Prostate gland (tissue), 2 donors: ENCODE measurements at regions not wholly inside any gene's neighbourhood (a gene's known extent, or its start where the extent isn't known, plus 50 kb on each side); places are given as distances from the start of the nearest gene placed in this dataset.

Experiments used
- DNase-seq: peaks from one replicate; pipeline ENCODE4 v3.0.0-alpha.2; 2019; ENCODE audit warnings: low spot score
- H3K27ac ChIP-seq, 2 donors: fragments of 200-600 bp; sonication (generic); 2 replicates each; pipeline ENCODE4 v1.5.1; 2017 to 2019
- H3K27me3 ChIP-seq: fragments of 200-600 bp; sonication (generic); replicated peaks from 2 replicates; pipeline ENCODE4 v1.5.1; 2019; ENCODE audit not compliant: insufficient read depth
- H3K36me3 ChIP-seq, 2 donors: fragments of 200-600 bp; sonication (generic); 1 replicate in 1 of 2; 2 replicates in 1 of 2; pipeline versions ENCODE4 v1.5.1 to v1.8.1; 2017 to 2019
- H3K4me1 ChIP-seq: fragments of 200-600 bp; sonication (generic); replicated peaks from 2 replicates; pipeline ENCODE4 v1.5.1; 2019
- H3K4me3 ChIP-seq, 2 donors: fragments of 200-600 bp; sonication (generic); 2 replicates each; pipeline ENCODE4 v1.5.1; 2017 to 2019
- H3K9me3 ChIP-seq: fragments of 200-600 bp; sonication (generic); 2 replicates; pipeline ENCODE4 v1.5.1; 2017
- POLR2A ChIP-seq: fragments of 450-650 bp; IDR thresholded peaks from one replicate; pipeline ENCODE4 v1.6.1; 2016; ENCODE audit warnings: antibody characterized with exemption, mild to moderate bottlenecking
- POLR2AphosphoS5 ChIP-seq: sonication (generic); formaldehyde crosslinking; IDR thresholded peaks from one replicate; pipeline ENCODE4 v1.6.1; 2017; ENCODE audit warnings: antibody characterized with exemption
- WGBS: methylation state at CpG from one replicate; pipeline ENCODE4 v1.1.5; 2018; 5-methylcytosine and 5-hydroxymethylcytosine counted together
- intact Hi-C: fragments of 100-400 bp; cut with DNase I; formaldehyde crosslinking; loops from one replicate; pipeline ENCODE4 v1.14.2; 2022
- TF ChIP-seq, protein P1 (sequence below), 4 experiments: fragments of 200-600 bp in 2 of 4; fragments of 450-650 bp in 2 of 4; sonication (generic) in 2 of 4; IDR thresholded peaks; 1 replicate in 3 of 4; 2 replicates in 1 of 4; pipeline ENCODE4 v1.5.1; 2016 to 2019; ENCODE audit warnings: antibody characterized with exemption in 4 of 4, mild to moderate bottlenecking in 2 of 4, moderate library complexity in 2 of 4

DNA sequence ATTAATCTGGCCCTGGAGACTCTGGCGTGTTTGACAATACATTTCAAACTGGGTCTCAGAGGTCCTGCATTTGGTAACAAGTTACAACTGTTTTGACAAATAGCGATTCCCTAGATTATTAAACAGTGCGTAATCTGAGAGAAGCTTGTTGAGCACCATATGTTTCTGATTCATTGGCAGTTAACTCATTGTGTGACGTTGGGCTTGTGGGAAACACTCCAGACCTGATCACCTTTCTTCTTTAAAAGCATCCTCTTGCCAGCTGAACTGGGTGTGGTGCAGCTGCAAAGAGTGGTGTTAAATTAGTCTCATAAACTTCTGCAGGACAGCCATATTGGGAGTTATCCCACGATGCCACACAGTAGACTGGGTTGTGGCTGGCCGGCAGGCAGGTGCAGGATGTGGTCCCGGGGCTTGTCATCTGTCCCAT, 82.7 kb downstream of the CDC7 start:
- peaks cover 3% of the 10 kb centered on the region for H3K4me1 ChIP-seq
- H3K36me3 ChIP-seq: no peaks in the 10 kb centered on the region
- no peak for DNase-seq
- H3K4me3 ChIP-seq: no peak overlapping the region
- TF ChIP-seq POLR2AphosphoS5: no peak
- TF ChIP-seq, protein P1, sequence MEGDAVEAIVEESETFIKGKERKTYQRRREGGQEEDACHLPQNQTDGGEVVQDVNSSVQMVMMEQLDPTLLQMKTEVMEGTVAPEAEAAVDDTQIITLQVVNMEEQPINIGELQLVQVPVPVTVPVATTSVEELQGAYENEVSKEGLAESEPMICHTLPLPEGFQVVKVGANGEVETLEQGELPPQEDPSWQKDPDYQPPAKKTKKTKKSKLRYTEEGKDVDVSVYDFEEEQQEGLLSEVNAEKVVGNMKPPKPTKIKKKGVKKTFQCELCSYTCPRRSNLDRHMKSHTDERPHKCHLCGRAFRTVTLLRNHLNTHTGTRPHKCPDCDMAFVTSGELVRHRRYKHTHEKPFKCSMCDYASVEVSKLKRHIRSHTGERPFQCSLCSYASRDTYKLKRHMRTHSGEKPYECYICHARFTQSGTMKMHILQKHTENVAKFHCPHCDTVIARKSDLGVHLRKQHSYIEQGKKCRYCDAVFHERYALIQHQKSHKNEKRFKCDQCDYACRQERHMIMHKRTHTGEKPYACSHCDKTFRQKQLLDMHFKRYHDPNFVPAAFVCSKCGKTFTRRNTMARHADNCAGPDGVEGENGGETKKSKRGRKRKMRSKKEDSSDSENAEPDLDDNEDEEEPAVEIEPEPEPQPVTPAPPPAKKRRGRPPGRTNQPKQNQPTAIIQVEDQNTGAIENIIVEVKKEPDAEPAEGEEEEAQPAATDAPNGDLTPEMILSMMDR (IDR thresholded peaks at IDR 0.05): no peak
- no peak for TF ChIP-seq POLR2A
- intact Hi-C loops: loop anchor here (5.0 kb wide), 1 partner anchor 46 kb away; no protein-coding TSS in a partner anchor
- H3K9me3 ChIP-seq: no peaks in the 10 kb centered on the region
- WGBS: 34% methylated on average over 7 of the region's 7 CpGs
- H3K27me3 ChIP-seq: no peaks in the 10 kb centered on the region
- H3K27ac ChIP-seq: peak overlapping the region; percentile 58 to 69

DNA sequence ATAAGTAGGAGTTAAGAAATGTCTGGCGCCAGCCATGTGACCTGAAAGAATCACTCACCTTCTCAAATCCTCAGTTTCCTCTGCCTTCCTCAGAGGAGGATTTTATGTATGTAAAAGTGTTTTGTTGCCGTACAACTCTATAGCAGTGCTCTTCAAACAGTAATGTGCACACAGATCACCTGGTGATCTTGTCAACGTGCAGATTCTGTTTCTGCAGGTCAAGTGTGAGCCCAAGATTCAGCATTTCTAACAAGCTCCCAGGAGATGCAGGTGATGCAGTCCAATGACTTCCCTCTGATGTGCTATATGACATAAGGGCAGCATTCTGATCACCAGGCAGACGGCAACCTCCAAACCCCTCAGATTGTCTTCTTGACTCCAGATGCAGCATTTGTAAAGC, 83.7 kb downstream of the CDC7 start:
- intact Hi-C loops: loop anchor here (5.0 kb wide), 1 partner anchor 47 kb away; no protein-coding TSS in a partner anchor
- WGBS: 91% methylated on average over 4 of the region's 4 CpGs
- DNase-seq: no peak
- H3K27me3 ChIP-seq: no peaks in the 10 kb centered on the region
- no peak overlapping the region for H3K4me3 ChIP-seq
- TF ChIP-seq POLR2A: no peak
- no peak for TF ChIP-seq POLR2AphosphoS5
- TF ChIP-seq, protein P1 (IDR thresholded peaks at IDR 0.05): no peak
- H3K9me3 ChIP-seq: no peaks in the 10 kb centered on the region
- H3K36me3 ChIP-seq: no peaks in the 10 kb centered on the region
- H3K4me1 ChIP-seq: peaks cover 3% of the 10 kb centered on the region
- no peak overlapping the region for H3K27ac ChIP-seq

DNA sequence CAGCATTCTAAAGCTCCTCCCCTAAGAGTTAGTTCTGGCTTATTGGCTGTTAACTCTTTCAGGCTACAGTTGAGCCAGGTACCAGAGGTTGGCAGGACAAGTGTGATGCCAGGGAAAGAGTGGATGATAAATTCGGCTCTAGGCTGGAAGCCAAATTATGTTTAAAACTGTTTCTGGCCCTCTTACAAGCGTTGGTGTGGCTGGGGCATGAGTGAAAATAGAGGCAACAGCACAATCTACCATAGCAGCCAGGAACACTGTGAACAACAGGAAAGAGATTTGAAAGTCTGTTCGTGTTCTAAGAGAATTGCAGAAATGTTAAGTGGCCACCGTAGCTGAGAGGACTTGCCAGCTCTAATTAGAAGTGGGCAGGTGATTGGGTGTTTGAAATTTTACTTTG, 84.2 kb downstream of the CDC7 start:
- no peak overlapping the region for H3K4me3 ChIP-seq
- peak overlapping the region; percentile 1 to 41 for H3K27ac ChIP-seq
- H3K4me1 ChIP-seq: no peaks in the 10 kb centered on the region
- 32% methylated on average over 4 of the region's 4 CpGs for WGBS
- H3K9me3 ChIP-seq: no peaks in the 10 kb centered on the region
- H3K27me3 ChIP-seq: no peaks in the 10 kb centered on the region
- no peak for TF ChIP-seq POLR2AphosphoS5
- TF ChIP-seq, protein P1 (IDR thresholded peaks at IDR 0.05): no peak
- no peak for DNase-seq
- no peaks in the 10 kb centered on the region for H3K36me3 ChIP-seq
- intact Hi-C loops: loop anchor here (5.0 kb wide), 1 partner anchor 48 kb away; no protein-coding TSS in a partner anchor

DNA sequence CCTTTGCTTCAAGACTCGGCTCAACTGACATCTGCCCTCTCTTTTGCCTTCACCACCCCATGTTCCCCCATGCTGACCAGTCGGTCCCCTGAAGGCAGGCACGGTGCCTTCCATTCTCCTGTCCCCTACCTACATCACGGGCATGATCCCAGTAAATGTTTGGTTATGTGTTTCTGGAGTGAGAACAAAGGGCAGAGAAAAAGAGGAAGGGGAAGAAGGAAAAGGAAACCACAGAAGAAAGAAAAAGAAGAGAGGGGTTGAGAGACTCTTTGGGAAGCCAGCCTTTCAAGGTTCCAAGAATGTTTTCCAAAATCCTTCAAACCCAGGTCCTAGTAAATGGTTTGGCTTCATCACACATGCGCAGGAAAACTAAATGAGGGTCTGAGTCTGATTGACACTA, 84.9 kb downstream of the CDC7 start:
- no peaks in the 10 kb centered on the region for H3K9me3 ChIP-seq
- no peak for TF ChIP-seq POLR2AphosphoS5
- TF ChIP-seq, protein P1 (IDR thresholded peaks at IDR 0.05): no peak
- no peak for TF ChIP-seq POLR2A
- peak overlapping the region; percentile 1 to 41 for H3K27ac ChIP-seq
- H3K4me1 ChIP-seq: no peaks in the 10 kb centered on the region
- H3K36me3 ChIP-seq: no peaks in the 10 kb centered on the region
- no peaks in the 10 kb centered on the region for H3K27me3 ChIP-seq
- intact Hi-C loops: no loop called here
- no peak overlapping the region for H3K4me3 ChIP-seq
- 92% methylated on average over 5 of the region's 5 CpGs for WGBS
- no peak for DNase-seq

DNA sequence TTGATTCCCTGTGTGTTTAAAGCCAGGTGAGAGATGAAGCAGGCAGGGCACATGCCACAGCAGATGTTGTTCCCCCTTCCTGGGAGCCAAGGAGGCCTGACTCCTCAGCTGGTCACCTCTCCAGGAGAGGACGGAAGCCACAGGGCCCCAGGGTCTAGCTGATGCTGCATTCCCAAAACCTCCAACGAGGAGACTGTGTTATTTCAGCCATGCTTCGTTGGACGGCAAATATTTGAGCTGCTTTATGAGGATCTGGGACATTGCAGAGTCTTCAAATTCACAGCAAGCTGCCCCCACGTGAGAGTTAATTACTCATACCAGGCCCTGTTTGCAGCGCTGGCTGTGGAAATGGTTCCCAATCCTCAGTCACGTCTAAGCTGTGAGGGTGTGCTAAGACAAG, 85.3 kb downstream of the CDC7 start:
- Histone ChIP-seq H3K4me1 (no peaks in the 10 kb centered on the region), H3K9me3 (no peaks in the 10 kb centered on the region), H3K36me3 (no peaks in the 10 kb centered on the region), H3K27me3 (no peaks in the 10 kb centered on the region), H3K4me3 (no peak overlapping the region), H3K27ac (peak overlapping the region in 1 of 2 donors; percentile 41)
- intact Hi-C loops: no loop called here
- peak; percentile 12 for DNase-seq
- 50% methylated on average over 7 of the region's 7 CpGs for WGBS
- TF ChIP-seq, protein P1 (IDR thresholded peaks at IDR 0.05): no peak
- TF ChIP-seq POLR2AphosphoS5 (peak; percentile 5), POLR2A (no peak)
